ENCODE measurements at regions not wholly inside any gene's neighbourhood (a gene's known extent, or its start where the extent isn't known, plus 50 kb on each side); places are given as distances from the start of the nearest gene placed in this dataset.

DNA sequence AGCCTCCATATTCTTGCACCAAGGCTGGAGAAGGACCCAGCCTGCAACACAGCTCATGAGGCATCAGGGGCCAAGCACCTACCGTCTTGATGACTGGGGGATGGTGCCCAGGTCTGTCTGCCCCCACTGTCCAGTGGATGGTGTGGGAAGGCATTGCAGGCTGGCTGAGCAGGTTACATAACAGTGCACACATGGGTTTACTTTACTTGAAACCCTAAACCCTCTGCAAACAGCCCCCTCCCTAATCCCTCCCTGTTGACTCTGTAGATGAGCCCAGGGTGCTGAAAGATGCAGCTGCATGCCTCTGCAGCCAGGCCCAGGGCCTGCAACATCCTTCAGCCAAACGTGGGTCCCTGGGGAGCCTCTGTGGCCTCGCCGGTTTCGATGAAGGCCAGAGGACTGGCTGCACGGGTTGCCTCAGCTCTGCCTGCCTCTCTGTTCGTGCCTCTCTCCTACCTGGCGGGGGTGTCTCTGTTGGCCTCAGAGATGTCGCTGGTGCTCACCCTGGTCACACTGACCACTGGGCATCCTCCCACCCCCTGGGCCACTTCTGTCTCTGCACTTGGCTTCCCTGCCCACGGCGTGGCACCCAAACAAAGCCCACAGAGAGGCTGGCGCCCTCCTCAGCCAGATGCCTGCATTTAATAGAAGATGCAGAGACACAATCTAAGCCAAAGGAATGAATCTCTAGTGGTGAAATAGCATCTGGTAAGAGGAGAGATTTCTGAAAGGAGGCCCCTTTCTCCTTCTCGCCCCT lies 95.1 kb downstream of the METRNL start:
- ChIA-PET CTCF (interaction anchor here (0.8 kb wide), 1 partner anchor 1062 kb away, joined by 3 read pairs; no protein-coding TSS in a partner anchor), POLR2A (no interaction called here)
- peaks cover 0 to 2% of the 10 kb centered on the region in 2 donors for H3K27me3 ChIP-seq (ENCODE audit: control insufficient read depth in 2 of 2, insufficient read depth in 2 of 2, low read length in 2 of 2)
- H3K27me3 Mint-ChIP-seq: peaks cover 6 to 15% (median 7%) of the 10 kb centered on the region in 5 donors
- H3K36me3 ChIP-seq (ENCODE audit: control insufficient read depth in 2 of 3, insufficient read depth in 3 of 3, low read length in 3 of 3): no peaks in the 10 kb centered on the region
- no peak overlapping the region for H3K4me3 Mint-ChIP-seq
- intact Hi-C loops (cut with micrococcal nuclease): no loop called here
- H3K36me3 Mint-ChIP-seq: peaks cover 0 to 6% (median 0%) of the 10 kb centered on the region in 5 donors
- H3K27ac ChIP-seq (ENCODE audit: low read depth, low read length): no peak overlapping the region
- H3K4me1 Mint-ChIP-seq: no peaks in the 10 kb centered on the region
- H3K9me3 Mint-ChIP-seq: peaks cover 0 to 6% (median 0%) of the 10 kb centered on the region in 11 donors
- ATAC-seq: no peak
- H3K9me3 ChIP-seq (ENCODE audit: control insufficient read depth in 2 of 3, low read length in 3 of 3): no peaks in the 10 kb centered on the region
- no peaks in the 10 kb centered on the region for H3K4me1 ChIP-seq (ENCODE audit: control insufficient read depth in 2 of 2, insufficient read depth in 2 of 2, low read length in 2 of 2)
- DNase-seq: peak in 1 of 9 donors; percentile 15
- H3K27ac Mint-ChIP-seq: no peak overlapping the region
- no peak overlapping the region for H3K4me3 ChIP-seq (ENCODE audit: low read length)

DNA sequence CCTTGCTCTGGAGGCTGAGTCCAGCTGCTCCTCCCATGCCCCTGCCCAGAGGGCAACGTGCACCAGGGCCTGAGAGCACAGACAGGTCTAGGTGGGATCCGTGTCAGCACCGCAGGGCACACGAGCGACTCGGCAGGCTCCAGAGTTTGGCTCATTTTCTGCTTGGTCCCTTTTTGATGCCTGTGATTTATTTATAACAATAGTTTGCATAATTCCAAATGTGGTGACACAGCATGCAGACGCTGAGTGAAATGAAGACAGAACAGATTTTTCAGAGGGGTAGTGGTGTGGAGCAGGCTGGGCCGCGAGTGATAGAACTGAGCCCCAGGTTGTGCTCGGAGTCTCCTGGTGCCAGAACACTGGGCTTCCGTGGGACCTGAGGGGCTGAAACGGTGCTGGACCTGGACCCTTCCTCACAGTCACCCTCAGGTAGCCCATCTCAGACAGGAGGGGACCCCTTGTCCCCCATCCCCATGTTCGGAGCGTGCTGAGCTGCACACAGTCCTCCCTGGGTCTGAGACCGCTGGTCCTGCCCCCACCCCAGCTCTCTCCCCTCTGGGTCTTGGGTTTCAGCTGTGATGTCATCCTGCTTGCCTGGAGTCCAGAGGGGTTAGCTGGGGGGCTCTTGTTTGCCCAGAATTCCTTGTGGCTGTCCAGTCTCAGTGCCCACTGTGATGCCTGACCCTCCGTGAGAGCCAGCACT lies 95.9 kb downstream of the METRNL start:
- Mint-ChIP-seq H3K4me3 (no peak overlapping the region), H3K27me3 (peaks cover 0 to 9% (median 0%) of the 10 kb centered on the region in 5 donors), H3K9me3 (no peaks in the 10 kb centered on the region), H3K4me1 (no peaks in the 10 kb centered on the region), H3K36me3 (no peaks in the 10 kb centered on the region), H3K27ac (no peak overlapping the region)
- POLR2A ChIA-PET: no interaction called here
- Histone ChIP-seq H3K27me3 (ENCODE audit: control insufficient read depth in 2 of 2, insufficient read depth in 2 of 2, low read length in 2 of 2) (no peaks in the 10 kb centered on the region), H3K36me3 (ENCODE audit: control insufficient read depth in 2 of 3, insufficient read depth in 3 of 3, low read length in 3 of 3) (no peaks in the 10 kb centered on the region), H3K9me3 (ENCODE audit: control insufficient read depth in 2 of 3, low read length in 3 of 3) (no peaks in the 10 kb centered on the region), H3K27ac (ENCODE audit: low read depth, low read length) (no peak overlapping the region), H3K4me3 (ENCODE audit: low read length) (no peak overlapping the region), H3K4me1 (ENCODE audit: control insufficient read depth in 2 of 2, insufficient read depth in 2 of 2, low read length in 2 of 2) (no peaks in the 10 kb centered on the region)
- CTCF ChIA-PET: interaction anchor here (0.8 kb wide), 1 partner anchor 1063 kb away, joined by 3 read pairs; no protein-coding TSS in a partner anchor
- DNase-seq (peak in 1 of 9 donors; percentile 11), ATAC-seq (no peak)
- intact Hi-C loops (cut with micrococcal nuclease): no loop called here

- ChIA-PET POLR2A (no interaction called here), CTCF (no interaction called here)
- H3K27ac Mint-ChIP-seq: no peak overlapping the region
- DNase-seq (peak in 1 of 9 donors; percentile 13), ATAC-seq (no peak)
- Histone ChIP-seq H3K4me3 (ENCODE audit: low read length) (no peak overlapping the region), H3K9me3 (ENCODE audit: control insufficient read depth in 2 of 3, low read length in 3 of 3) (no peaks in the 10 kb centered on the region), H3K27me3 (ENCODE audit: control insufficient read depth in 2 of 2, insufficient read depth in 2 of 2, low read length in 2 of 2) (no peaks in the 10 kb centered on the region), H3K4me1 (ENCODE audit: control insufficient read depth in 2 of 2, insufficient read depth in 2 of 2, low read length in 2 of 2) (no peaks in the 10 kb centered on the region), H3K36me3 (ENCODE audit: control insufficient read depth in 2 of 3, insufficient read depth in 3 of 3, low read length in 3 of 3) (no peaks in the 10 kb centered on the region), H3K27ac (ENCODE audit: low read depth, low read length) (no peak overlapping the region)
- no peaks in the 10 kb centered on the region for H3K9me3 Mint-ChIP-seq
- H3K27me3 Mint-ChIP-seq: peaks cover 0 to 5% (median 0%) of the 10 kb centered on the region in 5 donors
- H3K4me1 Mint-ChIP-seq: peaks cover 0 to 2% (median 0%) of the 10 kb centered on the region in 7 donors
- intact Hi-C loops (cut with micrococcal nuclease): no loop called here
- H3K36me3 Mint-ChIP-seq: no peaks in the 10 kb centered on the region
- no peak overlapping the region for H3K4me3 Mint-ChIP-seq
Observed at GRCh38 chr17:83175822-83176622, 96.6 kb downstream of the METRNL start.

DNA sequence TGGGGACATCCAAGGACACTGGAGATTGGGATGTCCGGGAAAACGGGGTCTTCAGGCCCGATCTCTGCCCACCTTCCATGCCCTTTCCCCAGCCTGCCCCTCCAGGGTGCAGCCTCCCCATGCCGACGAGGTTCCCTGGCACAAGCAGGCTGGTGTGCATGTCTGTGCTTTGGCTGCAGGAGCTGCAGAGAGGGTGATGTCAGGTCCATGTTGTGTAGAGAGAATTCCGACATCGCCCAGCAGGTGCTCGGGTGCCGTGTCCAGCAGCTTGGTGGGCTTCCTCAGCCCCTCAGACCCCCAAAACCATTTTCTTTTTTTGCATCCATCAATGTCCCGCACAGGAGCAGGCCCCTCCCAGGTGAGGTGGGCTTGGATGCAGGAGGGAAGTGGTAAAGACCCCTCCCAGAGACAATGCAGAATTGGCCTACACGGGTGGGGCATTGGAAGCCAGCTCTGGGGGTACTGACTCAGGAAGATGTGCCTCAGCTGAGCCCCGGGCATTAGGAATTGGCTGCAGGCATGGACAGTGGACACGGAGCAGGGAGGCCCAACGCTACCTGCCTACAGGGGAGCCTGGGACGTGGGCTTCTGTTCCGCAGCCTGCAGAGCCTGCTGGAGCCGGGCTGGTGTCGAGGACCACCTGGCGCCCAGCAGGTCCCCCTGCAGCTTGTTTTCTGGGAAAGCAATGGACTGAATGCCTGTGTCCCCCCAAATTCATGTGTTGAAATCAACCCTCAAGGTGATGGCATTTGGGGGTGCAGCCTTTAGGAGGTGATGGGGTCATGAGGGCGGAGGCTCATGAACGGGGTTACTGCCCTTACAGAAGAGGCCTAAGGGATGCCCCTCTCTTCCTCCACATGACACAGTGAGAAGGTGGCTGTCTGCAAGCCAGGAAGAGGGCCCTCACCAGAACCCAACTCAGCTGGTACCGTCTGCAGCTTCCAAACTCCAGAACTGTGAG lies 97.5 kb downstream of the METRNL start:
- Histone ChIP-seq H3K4me1 (ENCODE audit: control insufficient read depth in 2 of 2, insufficient read depth in 2 of 2, low read length in 2 of 2) (no peaks in the 10 kb centered on the region), H3K4me3 (ENCODE audit: low read length) (no peak overlapping the region), H3K36me3 (ENCODE audit: control insufficient read depth in 2 of 3, insufficient read depth in 3 of 3, low read length in 3 of 3) (no peaks in the 10 kb centered on the region), H3K27me3 (ENCODE audit: control insufficient read depth in 2 of 2, insufficient read depth in 2 of 2, low read length in 2 of 2) (no peaks in the 10 kb centered on the region), H3K9me3 (ENCODE audit: control insufficient read depth in 2 of 3, low read length in 3 of 3) (no peaks in the 10 kb centered on the region), H3K27ac (ENCODE audit: low read depth, low read length) (no peak overlapping the region)
- CTCF ChIA-PET: no interaction called here
- intact Hi-C loops (cut with micrococcal nuclease): no loop called here
- ATAC-seq: no peak
- Mint-ChIP-seq H3K36me3 (no peaks in the 10 kb centered on the region), H3K4me1 (peaks cover 0 to 2% (median 0%) of the 10 kb centered on the region in 7 donors), H3K27ac (no peak overlapping the region), H3K4me3 (no peak overlapping the region), H3K9me3 (no peaks in the 10 kb centered on the region), H3K27me3 (no peaks in the 10 kb centered on the region)
- peak in 1 of 9 donors; percentile 13 for DNase-seq
- POLR2A ChIA-PET: no interaction called here

DNA sequence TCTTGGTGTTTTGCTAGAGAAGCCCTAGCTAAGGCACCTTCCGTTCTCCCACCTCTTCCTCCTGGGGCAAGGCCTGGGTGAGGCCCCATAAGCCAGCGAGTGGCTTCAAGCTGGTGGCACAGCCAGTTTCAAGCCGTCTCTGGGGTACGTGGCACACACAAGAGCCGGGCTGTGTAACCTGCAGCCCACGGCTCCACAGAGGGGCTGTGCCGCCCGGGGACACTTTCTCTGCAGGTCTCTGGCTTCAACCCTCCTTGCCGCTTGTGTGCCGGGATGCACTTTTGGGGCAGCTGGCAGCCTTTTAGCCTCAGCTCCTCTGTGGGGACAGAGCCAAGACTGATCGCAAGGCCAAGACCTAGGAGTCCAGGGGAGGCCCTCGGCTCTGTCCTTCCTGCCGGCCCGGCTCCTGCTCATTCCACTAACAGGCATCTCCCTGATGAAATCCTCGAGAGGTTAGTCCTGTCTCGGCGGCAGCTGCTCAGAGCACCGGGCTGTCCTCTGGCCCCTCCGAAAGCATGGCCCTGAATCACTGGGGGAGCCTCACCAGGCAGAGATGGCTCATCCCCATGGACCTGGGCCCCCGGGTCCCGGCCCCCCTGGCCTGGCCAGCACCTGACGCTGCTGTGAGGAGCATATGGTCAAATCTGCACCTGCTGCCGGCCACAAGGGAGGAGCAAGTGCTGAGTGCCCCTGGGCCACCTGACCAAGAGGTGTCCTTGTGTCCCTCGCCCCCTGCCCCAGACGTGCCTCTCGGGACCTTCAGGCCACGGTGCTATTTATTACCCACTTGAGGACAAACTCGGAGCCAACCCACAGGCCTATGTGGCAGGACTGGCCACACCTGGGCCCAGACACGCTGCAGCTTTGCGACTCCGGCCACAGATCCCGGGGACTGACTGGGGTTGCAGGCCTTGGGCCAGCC lies 98.5 kb downstream of the METRNL start:
- POLR2A ChIA-PET: no interaction called here
- H3K27me3 Mint-ChIP-seq: no peaks in the 10 kb centered on the region
- Histone ChIP-seq H3K36me3 (ENCODE audit: control insufficient read depth in 2 of 3, insufficient read depth in 3 of 3, low read length in 3 of 3) (no peaks in the 10 kb centered on the region), H3K27ac (ENCODE audit: low read depth, low read length) (no peak overlapping the region), H3K4me1 (ENCODE audit: control insufficient read depth in 2 of 2, insufficient read depth in 2 of 2, low read length in 2 of 2) (no peaks in the 10 kb centered on the region), H3K4me3 (ENCODE audit: low read length) (no peak overlapping the region), H3K9me3 (ENCODE audit: control insufficient read depth in 2 of 3, low read length in 3 of 3) (no peaks in the 10 kb centered on the region), H3K27me3 (ENCODE audit: control insufficient read depth in 2 of 2, insufficient read depth in 2 of 2, low read length in 2 of 2) (no peaks in the 10 kb centered on the region)
- H3K9me3 Mint-ChIP-seq: no peaks in the 10 kb centered on the region
- CTCF ChIA-PET: no interaction called here
- no peaks in the 10 kb centered on the region for H3K36me3 Mint-ChIP-seq
- H3K4me1 Mint-ChIP-seq: peaks cover 0 to 6% (median 0%) of the 10 kb centered on the region in 7 donors
- intact Hi-C loops (cut with micrococcal nuclease): no loop called here
- no peak overlapping the region for H3K27ac Mint-ChIP-seq
- ATAC-seq (no peak), DNase-seq (peak in 1 of 9 donors; percentile 20)
- H3K4me3 Mint-ChIP-seq: no peak overlapping the region
